Endothelial cell (in vitro differentiated cells): ENCODE measurements at regions not wholly inside any gene's neighbourhood (a gene's known extent, or its start where the extent isn't known, plus 50 kb on each side); places are given as distances from the start of the nearest gene placed in this dataset.

ENCODE experiments used
- DNase-seq: peaks from one replicate; pipeline ENCODE4 v3.0.0; 2021; ENCODE audit warnings: low spot score
- H3K27ac Mint-ChIP-seq: one replicate; pipeline ENCODE4 v1.8.0; 2021; ENCODE audit warnings: mixed read lengths, inconsistent platforms; ENCODE audit not compliant: unreplicated experiment
- H3K27me3 Mint-ChIP-seq: one replicate; pipeline ENCODE4 v1.8.0; 2021; ENCODE audit warnings: mild to moderate bottlenecking, moderate library complexity, mixed read lengths, inconsistent platforms; ENCODE audit not compliant: unreplicated experiment
- H3K36me3 Mint-ChIP-seq: one replicate; pipeline ENCODE4 v1.8.0; 2021; ENCODE audit warnings: mild to moderate bottlenecking, low read depth, mixed read lengths, inconsistent platforms; ENCODE audit not compliant: unreplicated experiment
- H3K4me1 Mint-ChIP-seq: one replicate; pipeline ENCODE4 v1.8.0; 2021; ENCODE audit warnings: mild to moderate bottlenecking, mixed read lengths, inconsistent platforms; ENCODE audit not compliant: unreplicated experiment
- H3K4me3 Mint-ChIP-seq: one replicate; pipeline ENCODE4 v1.8.0; 2021; ENCODE audit warnings: mild to moderate bottlenecking, mixed read lengths, inconsistent platforms; ENCODE audit not compliant: unreplicated experiment
- H3K9me3 Mint-ChIP-seq: one replicate; pipeline ENCODE4 v1.8.0; 2021; ENCODE audit warnings: mixed read lengths, inconsistent platforms; ENCODE audit not compliant: unreplicated experiment
- TF ChIP-seq, protein P1 (sequence below): fragments of 200-600 bp; sonication (generic); IDR thresholded peaks from one replicate; pipeline ENCODE4 v1.5.0; 2021; ENCODE audit warnings: antibody characterized with exemption; ENCODE audit not compliant: unreplicated experiment

DNA sequence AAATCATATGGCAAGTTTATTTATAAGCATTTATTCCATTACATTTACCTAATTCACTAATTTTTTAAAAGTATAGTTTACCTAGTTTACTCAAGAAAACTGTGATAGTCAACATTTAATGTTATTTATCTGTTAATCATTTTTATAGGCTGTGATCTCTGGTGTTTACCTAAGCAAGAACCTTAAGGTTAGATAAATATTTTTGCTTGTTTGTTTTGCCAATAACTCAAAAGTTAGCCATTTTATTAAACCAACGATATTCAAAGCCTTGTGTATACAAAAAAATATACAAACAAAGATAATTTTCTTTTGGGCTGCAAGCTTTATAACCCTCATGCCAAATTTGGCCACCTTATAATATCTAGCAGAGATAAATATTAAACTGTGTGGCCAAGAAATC lies 157.3 kb downstream of the SLCO1B3 start:
- Mint-ChIP-seq H3K27me3 (no peaks in the 10 kb centered on the region), H3K4me3 (no peak overlapping the region), H3K27ac (no peak overlapping the region), H3K4me1 (no peaks in the 10 kb centered on the region), H3K9me3 (peaks cover 7% of the 10 kb centered on the region), H3K36me3 (no peaks in the 10 kb centered on the region)
- no peak for DNase-seq
- TF ChIP-seq, protein P1, sequence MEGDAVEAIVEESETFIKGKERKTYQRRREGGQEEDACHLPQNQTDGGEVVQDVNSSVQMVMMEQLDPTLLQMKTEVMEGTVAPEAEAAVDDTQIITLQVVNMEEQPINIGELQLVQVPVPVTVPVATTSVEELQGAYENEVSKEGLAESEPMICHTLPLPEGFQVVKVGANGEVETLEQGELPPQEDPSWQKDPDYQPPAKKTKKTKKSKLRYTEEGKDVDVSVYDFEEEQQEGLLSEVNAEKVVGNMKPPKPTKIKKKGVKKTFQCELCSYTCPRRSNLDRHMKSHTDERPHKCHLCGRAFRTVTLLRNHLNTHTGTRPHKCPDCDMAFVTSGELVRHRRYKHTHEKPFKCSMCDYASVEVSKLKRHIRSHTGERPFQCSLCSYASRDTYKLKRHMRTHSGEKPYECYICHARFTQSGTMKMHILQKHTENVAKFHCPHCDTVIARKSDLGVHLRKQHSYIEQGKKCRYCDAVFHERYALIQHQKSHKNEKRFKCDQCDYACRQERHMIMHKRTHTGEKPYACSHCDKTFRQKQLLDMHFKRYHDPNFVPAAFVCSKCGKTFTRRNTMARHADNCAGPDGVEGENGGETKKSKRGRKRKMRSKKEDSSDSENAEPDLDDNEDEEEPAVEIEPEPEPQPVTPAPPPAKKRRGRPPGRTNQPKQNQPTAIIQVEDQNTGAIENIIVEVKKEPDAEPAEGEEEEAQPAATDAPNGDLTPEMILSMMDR, result no peak

DNA sequence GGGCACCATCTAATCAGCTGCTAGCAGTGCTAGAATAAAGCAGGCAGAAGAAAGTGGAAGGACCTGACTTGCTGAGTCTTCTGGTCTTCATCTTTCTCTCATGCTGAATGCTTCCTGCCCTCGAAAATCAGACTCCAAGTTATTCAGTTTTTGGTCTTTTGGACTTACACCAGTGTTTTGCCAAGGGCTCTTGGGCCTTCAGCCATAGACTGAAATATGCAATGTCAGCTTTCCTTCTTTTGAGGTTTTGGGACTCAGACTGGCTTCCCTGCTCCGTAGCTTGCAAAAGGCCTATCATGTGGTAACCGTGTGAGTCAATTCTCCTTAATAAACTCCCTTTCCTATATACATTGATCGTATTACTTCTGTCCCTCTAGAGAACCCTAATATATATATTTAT lies 159.3 kb downstream of the SLCO1B3 start:
- no peak overlapping the region for H3K27ac Mint-ChIP-seq
- no peak overlapping the region for H3K4me3 Mint-ChIP-seq
- TF ChIP-seq, protein P1, result no peak
- peaks cover 13% of the 10 kb centered on the region for H3K9me3 Mint-ChIP-seq
- DNase-seq, result no peak
- no peaks in the 10 kb centered on the region for H3K4me1 Mint-ChIP-seq
- no peaks in the 10 kb centered on the region for H3K36me3 Mint-ChIP-seq
- H3K27me3 Mint-ChIP-seq, result no peaks in the 10 kb centered on the region

DNA sequence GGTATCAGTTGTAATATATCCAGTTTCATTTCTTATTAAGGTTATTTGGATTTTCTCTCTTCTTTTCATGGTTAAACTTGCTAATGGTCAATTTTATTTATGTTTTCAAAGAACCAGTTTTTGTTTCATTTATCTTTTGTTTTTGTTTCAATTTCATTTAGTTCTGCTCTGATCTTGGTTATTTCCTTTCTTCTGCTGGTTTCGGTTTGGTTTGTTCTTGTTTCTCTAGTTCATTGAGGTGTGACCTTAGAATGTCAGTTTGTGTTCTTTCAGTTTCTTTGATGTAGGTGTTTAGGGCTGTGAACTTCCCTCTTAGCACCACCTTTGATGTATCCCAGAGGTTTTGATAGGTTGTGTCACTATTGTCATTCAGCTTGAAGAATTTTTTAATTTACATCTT lies 145.6 kb upstream of the SLCO1B1 start:
- Mint-ChIP-seq H3K36me3 (no peaks in the 10 kb centered on the region), H3K4me1 (no peaks in the 10 kb centered on the region), H3K4me3 (no peak overlapping the region), H3K27me3 (no peaks in the 10 kb centered on the region), H3K9me3 (no peaks in the 10 kb centered on the region), H3K27ac (no peak overlapping the region)
- TF ChIP-seq, protein P1, result no peak
- no peak for DNase-seq

DNA sequence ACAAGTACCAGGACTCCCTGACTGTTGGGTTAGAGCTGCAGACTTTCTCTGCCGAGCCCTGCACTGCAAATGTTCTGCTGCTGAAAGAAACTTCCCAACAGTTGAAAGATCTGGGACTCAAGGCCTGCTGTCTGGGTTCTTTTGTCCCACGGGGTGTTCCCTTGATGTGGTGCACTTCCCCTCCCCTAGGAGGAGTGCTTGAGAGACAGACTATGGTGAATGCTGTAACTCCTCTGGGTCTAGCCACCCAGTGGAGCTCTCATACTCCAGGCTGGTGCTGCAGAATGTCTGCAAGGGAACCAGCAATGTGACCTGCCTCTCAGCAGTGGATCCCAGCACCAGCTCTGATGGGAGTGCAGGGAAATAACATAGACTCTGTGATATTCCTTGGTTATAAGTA lies 129.2 kb upstream of the SLCO1B1 start:
- Mint-ChIP-seq H3K9me3 (no peaks in the 10 kb centered on the region), H3K4me3 (no peak overlapping the region), H3K27me3 (no peaks in the 10 kb centered on the region), H3K4me1 (no peaks in the 10 kb centered on the region), H3K27ac (no peak overlapping the region), H3K36me3 (no peaks in the 10 kb centered on the region)
- DNase-seq, result no peak
- TF ChIP-seq, protein P1, result no peak

DNA sequence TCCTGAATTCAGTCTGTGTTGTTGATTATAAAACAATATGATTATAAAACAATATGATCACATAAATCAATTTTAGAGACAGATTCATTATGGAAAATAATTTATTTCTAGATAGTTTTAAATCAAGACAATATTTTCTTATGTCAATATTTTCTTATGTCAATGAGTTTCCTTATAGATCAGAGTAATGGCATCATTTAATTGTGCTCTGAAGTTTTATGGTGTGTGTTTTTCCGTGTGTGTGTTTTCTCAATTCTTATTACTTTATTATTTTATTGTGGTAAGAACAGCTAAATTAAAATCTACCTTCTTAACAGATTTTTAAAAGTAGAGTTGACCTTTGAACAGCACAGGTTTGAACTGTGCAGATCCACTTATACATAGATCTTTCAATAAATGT lies 105.3 kb upstream of the SLCO1B1 start:
- no peaks in the 10 kb centered on the region for H3K36me3 Mint-ChIP-seq
- no peak overlapping the region for H3K4me3 Mint-ChIP-seq
- TF ChIP-seq, protein P1, result no peak
- no peak overlapping the region for H3K27ac Mint-ChIP-seq
- H3K27me3 Mint-ChIP-seq, result no peaks in the 10 kb centered on the region
- H3K9me3 Mint-ChIP-seq, result no peaks in the 10 kb centered on the region
- DNase-seq, result no peak
- H3K4me1 Mint-ChIP-seq, result no peaks in the 10 kb centered on the region
